Right lobe of liver (tissue), 6 donors: ENCODE measurements at regions not wholly inside any gene's neighbourhood (a gene's known extent, or its start where the extent isn't known, plus 50 kb on each side); places are given as distances from the start of the nearest gene placed in this dataset.

Experiments
- ATAC-seq, 4 donors: fragments of 200-7000 bp; cut with Tn5 transposase; one replicate each; pipeline ENCODE4 v1.9.1; 2020; ENCODE audit warnings: mild to moderate bottlenecking in 4 of 4, moderate library complexity in 4 of 4
- DNase-seq, 3 donors: peaks; one replicate each; pipeline ENCODE4 v3.0.0-alpha.2; 2020
- H3K27ac ChIP-seq, 3 donors: fragments of 200-600 bp; one replicate each; pipeline ENCODE4 v1.8.0; 2022
- H3K27me3 ChIP-seq, 2 donors: fragments of 200-600 bp; one replicate each; pipeline ENCODE4 v1.8.0; 2022
- H3K36me3 ChIP-seq, 4 donors: fragments of 200-600 bp; sonication (generic) in 1 of 4; one replicate each; pipeline versions ENCODE4 v1.5.1 to v1.8.0; 2017 to 2022; ENCODE audit warnings: control low read depth in 1 of 4
- H3K4me1 ChIP-seq, 4 donors: fragments of 200-600 bp; sonication (generic) in 1 of 4; one replicate each; pipeline versions ENCODE4 v1.5.1 to v1.8.0; 2017 to 2022; ENCODE audit warnings: control low read depth in 1 of 4
- H3K4me3 ChIP-seq, 3 donors: fragments of 200-600 bp; one replicate each; pipeline ENCODE4 v1.8.0; 2022
- H3K9me3 ChIP-seq, 4 donors: fragments of 200-600 bp; sonication (generic) in 1 of 4; one replicate each; pipeline versions ENCODE4 v1.5.1 to v1.8.0; 2017 to 2022; ENCODE audit warnings: control low read depth in 1 of 4
- CTCF ChIP-seq, 4 donors: fragments of 200-600 bp in 3 of 4; fragments of 450-650 bp in 1 of 4; IDR thresholded peaks; one replicate each; pipeline versions ENCODE4 v1.5.1 to v1.8.0; 2016 to 2022; ENCODE audit warnings: antibody characterized with exemption in 4 of 4, mild to moderate bottlenecking in 2 of 4
- POLR2A ChIP-seq: fragments of 450-650 bp; IDR thresholded peaks from one replicate; pipeline ENCODE4 v1.6.1; 2017; ENCODE audit warnings: antibody characterized with exemption, mild to moderate bottlenecking
- WGBS: methylation state at CpG from one replicate; pipeline ENCODE4 v1.1.6; 2018; ENCODE audit warnings: low coverage, low lambda C conversion rate; ENCODE audit not compliant: insufficient coverage; ENCODE audit errors: missing lambda C conversion rate; 5-methylcytosine and 5-hydroxymethylcytosine counted together
- intact Hi-C, 2 donors: fragments of 100-400 bp; cut with DNase I; formaldehyde crosslinking; loops; one replicate each; pipeline versions ENCODE4 v1.11.2 to v1.14.1; 2022
- donor health status: DM: no; HTN: yes; CAD: no.
- donor health status: DM: no; HTN: no; CAD: no.
- donor health status: DM: no; HTN: no; CAD: no.
- donor health status: DM: no; HTN: yes; CAD: no.
- donor health status: DM: no; HTN: yes; CAD: no.

GRCh38 chr15:95761501-95762165, 568.9 kb upstream of the NR2F2 start:
- Histone ChIP-seq H3K4me3 (no peak overlapping the region), H3K27me3 (no peaks in the 10 kb centered on the region), H3K36me3 (no peaks in the 10 kb centered on the region), H3K27ac (no peak overlapping the region), H3K9me3 (no peaks in the 10 kb centered on the region), H3K4me1 (no peaks in the 10 kb centered on the region)
- DNase-seq = no peak
- no peak for ATAC-seq
- TF ChIP-seq POLR2A (no peak), CTCF (IDR thresholded peaks at IDR 0.05) (no peak)
- intact Hi-C loops = no loop called here
- WGBS = 66% methylated on average over 9 of the region's 9 CpGs

- Histone ChIP-seq H3K27me3 (no peaks in the 10 kb centered on the region), H3K4me3 (no peak overlapping the region), H3K9me3 (no peaks in the 10 kb centered on the region), H3K36me3 (no peaks in the 10 kb centered on the region), H3K27ac (no peak overlapping the region), H3K4me1 (no peaks in the 10 kb centered on the region)
- no peak for TF ChIP-seq CTCF (IDR thresholded peaks at IDR 0.05)
- TF ChIP-seq POLR2A = no peak
- DNase-seq (no peak), ATAC-seq (no peak)
- WGBS = 59% methylated on average over 4 of the region's 4 CpGs
- intact Hi-C loops = no loop called here
These were observed 567.1 kb upstream of the NR2F2 start for GRCh38 chr15:95763426-95763825.

GRCh38 chr15:95765161-95765560, 565.3 kb upstream of the NR2F2 start:
- H3K4me1 ChIP-seq = no peaks in the 10 kb centered on the region
- 93% methylated on average over 2 of the region's 2 CpGs for WGBS
- no peak for ATAC-seq
- intact Hi-C loops = no loop called here
- no peak overlapping the region for H3K27ac ChIP-seq
- no peaks in the 10 kb centered on the region for H3K27me3 ChIP-seq
- TF ChIP-seq CTCF (IDR thresholded peaks at IDR 0.05) (no peak), POLR2A (no peak)
- DNase-seq = no peak
- no peaks in the 10 kb centered on the region for H3K36me3 ChIP-seq
- no peaks in the 10 kb centered on the region for H3K9me3 ChIP-seq
- H3K4me3 ChIP-seq = no peak overlapping the region

GRCh38 chr15:95770196-95770595, 560.3 kb upstream of the NR2F2 start:
- TF ChIP-seq POLR2A (no peak), CTCF (IDR thresholded peaks at IDR 0.05) (no peak)
- no peak for ATAC-seq

GRCh38 chr15:95772982-95773381, 557.5 kb upstream of the NR2F2 start:
- no peak overlapping the region for H3K27ac ChIP-seq
- intact Hi-C loops = no loop called here
- H3K9me3 ChIP-seq = no peaks in the 10 kb centered on the region
- no peaks in the 10 kb centered on the region for H3K36me3 ChIP-seq
- H3K27me3 ChIP-seq = no peaks in the 10 kb centered on the region
- H3K4me1 ChIP-seq = no peaks in the 10 kb centered on the region
- WGBS = 74% methylated on average over 3 of the region's 3 CpGs
- no peak overlapping the region for H3K4me3 ChIP-seq
- no peak for ATAC-seq
- TF ChIP-seq POLR2A = no peak
- no peak for TF ChIP-seq CTCF (IDR thresholded peaks at IDR 0.05)
- no peak for DNase-seq

More at GRCh38 chr15:95770196-95770595, 560.3 kb upstream of the NR2F2 start:
- Histone ChIP-seq H3K36me3 (no peaks in the 10 kb centered on the region), H3K27ac (no peak overlapping the region), H3K4me3 (no peak overlapping the region), H3K27me3 (no peaks in the 10 kb centered on the region), H3K4me1 (no peaks in the 10 kb centered on the region), H3K9me3 (no peaks in the 10 kb centered on the region)
- intact Hi-C loops = no loop called here
- no peak for DNase-seq
